ENCODE measurements at regions not wholly inside any gene's neighbourhood (a gene's known extent, or its start where the extent isn't known, plus 50 kb on each side); places are given as distances from the start of the nearest gene placed in this dataset.

DNA sequence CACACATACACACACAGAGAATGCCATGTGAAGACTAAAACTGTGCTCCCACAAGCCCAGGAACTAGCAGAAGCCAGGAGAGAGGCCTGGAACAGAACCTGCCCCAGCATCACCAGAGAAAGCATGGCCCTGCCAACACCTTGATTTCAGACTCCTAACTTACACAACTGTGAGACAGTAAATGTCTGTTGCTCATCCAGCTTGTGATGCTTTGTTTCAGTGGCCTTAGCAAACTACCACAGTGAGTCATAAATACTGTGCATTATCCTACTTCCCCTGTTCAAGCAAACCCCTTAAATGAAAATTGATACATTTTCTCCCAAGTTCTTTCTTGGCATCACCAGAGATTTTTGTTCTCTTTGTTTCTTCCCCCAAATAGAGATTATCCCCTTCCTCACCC is 1539.4 kb upstream of the TENM4 start:
- H3K36me3 ChIP-seq (ENCODE audit: control insufficient read depth, insufficient read depth, low read length), result no peaks in the 10 kb centered on the region
- H3K27ac Mint-ChIP-seq, result no peak overlapping the region
- no peak overlapping the region for H3K4me3 Mint-ChIP-seq

GRCh38 chr11:80973786-80974185 is 1533.0 kb upstream of the TENM4 start:
- H3K36me3 Mint-ChIP-seq (ENCODE audit: low read depth), result no peaks in the 10 kb centered on the region
- no peak overlapping the region for H3K4me3 ChIP-seq (ENCODE audit: low read length)
- H3K27ac Mint-ChIP-seq, result no peak overlapping the region
- H3K9me3 ChIP-seq (ENCODE audit: control insufficient read depth, low read length), result no peaks in the 10 kb centered on the region
- H3K27ac ChIP-seq (ENCODE audit: low read depth, low read length), result no peak overlapping the region
- no peak overlapping the region for H3K9ac ChIP-seq (ENCODE audit: extremely low read depth, low read length, poor library complexity, severe bottlenecking)
- H3K27me3 ChIP-seq (ENCODE audit: control insufficient read depth, insufficient read depth, low read length, poor library complexity, severe bottlenecking), result no peaks in the 10 kb centered on the region
- peaks cover 4% of the 10 kb centered on the region for H3K4me1 ChIP-seq (ENCODE audit: control insufficient read depth, insufficient read depth, low read length)
- TF ChIP-seq CTCF (conservative IDR thresholded peaks at IDR 0.05), result no peak
- peaks cover 12% of the 10 kb centered on the region for H3K4me1 Mint-ChIP-seq
- 94% methylated on average over 2 of the region's 2 CpGs; no CpG with 5 or more reads in 1 of the 2 experiments for WGBS, 2 experiments (ENCODE audit: insufficient coverage in 1 of 2, insufficient read length in 1 of 2)
- H3K36me3 ChIP-seq (ENCODE audit: control insufficient read depth, insufficient read depth, low read length), result no peaks in the 10 kb centered on the region
- H3K4me3 Mint-ChIP-seq, result no peak overlapping the region
- H3K9me3 Mint-ChIP-seq, result no peaks in the 10 kb centered on the region
- no peaks in the 10 kb centered on the region for H3K27me3 Mint-ChIP-seq (ENCODE audit: insufficient read depth)
- no peak for DNase-seq

More for the DNA sequence above, 1539.4 kb upstream of the TENM4 start:
- Histone ChIP-seq H3K9ac (ENCODE audit: extremely low read depth, low read length, poor library complexity, severe bottlenecking) (no peak overlapping the region), H3K4me1 (ENCODE audit: control insufficient read depth, insufficient read depth, low read length) (no peaks in the 10 kb centered on the region), H3K27me3 (ENCODE audit: control insufficient read depth, insufficient read depth, low read length, poor library complexity, severe bottlenecking) (no peaks in the 10 kb centered on the region), H3K9me3 (ENCODE audit: control insufficient read depth, low read length) (no peaks in the 10 kb centered on the region), H3K4me3 (ENCODE audit: low read length) (no peak overlapping the region), H3K27ac (ENCODE audit: low read depth, low read length) (no peak overlapping the region)
- Mint-ChIP-seq H3K4me1 (peaks cover 15% of the 10 kb centered on the region), H3K36me3 (ENCODE audit: low read depth) (no peaks in the 10 kb centered on the region), H3K27me3 (ENCODE audit: insufficient read depth) (no peaks in the 10 kb centered on the region), H3K9me3 (no peaks in the 10 kb centered on the region)
- TF ChIP-seq CTCF (conservative IDR thresholded peaks at IDR 0.05), result no peak
- DNase-seq, result no peak

DNA sequence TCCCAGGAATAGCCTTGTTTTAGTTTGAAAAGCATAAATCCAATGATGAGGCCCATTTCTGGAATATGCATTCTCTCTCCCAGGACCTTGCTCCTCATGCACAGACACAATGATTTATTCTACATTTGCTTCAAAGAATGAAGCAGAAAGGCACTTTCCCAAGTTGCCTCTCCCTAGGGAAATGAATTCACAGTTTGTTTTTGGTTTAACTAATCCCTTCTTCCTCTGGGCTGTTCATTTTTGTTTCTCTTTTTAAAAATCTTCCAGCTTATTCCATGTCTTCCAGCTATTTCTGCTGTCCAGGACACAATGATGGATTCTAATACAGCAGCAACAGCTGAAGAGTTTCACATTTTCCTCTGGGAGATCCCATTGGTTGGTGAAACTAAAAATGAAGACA is 1529.2 kb upstream of the TENM4 start:
- H3K9me3 Mint-ChIP-seq, result no peaks in the 10 kb centered on the region
- Histone ChIP-seq H3K27ac (ENCODE audit: low read depth, low read length) (no peak overlapping the region), H3K4me1 (ENCODE audit: control insufficient read depth, insufficient read depth, low read length) (peaks cover 4% of the 10 kb centered on the region), H3K27me3 (ENCODE audit: control insufficient read depth, insufficient read depth, low read length, poor library complexity, severe bottlenecking) (no peaks in the 10 kb centered on the region), H3K9me3 (ENCODE audit: control insufficient read depth, low read length) (no peaks in the 10 kb centered on the region), H3K36me3 (ENCODE audit: control insufficient read depth, insufficient read depth, low read length) (no peaks in the 10 kb centered on the region), H3K4me3 (ENCODE audit: low read length) (no peak overlapping the region), H3K9ac (ENCODE audit: extremely low read depth, low read length, poor library complexity, severe bottlenecking) (no peak overlapping the region)
- H3K36me3 Mint-ChIP-seq (ENCODE audit: low read depth), result no peaks in the 10 kb centered on the region
- no peak overlapping the region for H3K4me3 Mint-ChIP-seq
- H3K27me3 Mint-ChIP-seq (ENCODE audit: insufficient read depth), result no peaks in the 10 kb centered on the region
- no peak overlapping the region for H3K27ac Mint-ChIP-seq
- no peak for TF ChIP-seq CTCF (conservative IDR thresholded peaks at IDR 0.05)
- peaks cover 22% of the 10 kb centered on the region for H3K4me1 Mint-ChIP-seq
- DNase-seq, result no peak

All from endodermal cell (in vitro differentiated cells).